ENCODE measurements at regions not wholly inside any gene's neighbourhood (a gene's known extent, or its start where the extent isn't known, plus 50 kb on each side); places are given as distances from the start of the nearest gene placed in this dataset.

- no peak for TF ChIP-seq POLR2A (IDR thresholded peaks at IDR 0.05)
- no peak for TF ChIP-seq CTCF (IDR thresholded peaks at IDR 0.05)
- no peak for TF ChIP-seq POLR2AphosphoS5 (IDR thresholded peaks at IDR 0.05; ENCODE audit: insufficient read depth in 1 of 2, low read depth in 1 of 2)
Measured at GRCh38 chr2:430291-431040, 142.6 kb upstream of the ALKAL2 start.

Data from vagina (tissue), 2 donors.